ENCODE measurements at regions not wholly inside any gene's neighbourhood (a gene's known extent, or its start where the extent isn't known, plus 50 kb on each side); places are given as distances from the start of the nearest gene placed in this dataset.

GRCh38 chr6:169837529-169838250, 86.3 kb downstream of the ERMARD start:
- Histone ChIP-seq H3K4me2 (ENCODE audit: insufficient read depth, low read length) (no peak overlapping the region), H3K36me3 (ENCODE audit: insufficient read depth, low read length) (no peaks in the 10 kb centered on the region), H3K79me2 (ENCODE audit: insufficient read depth, low read length) (no peaks in the 10 kb centered on the region), H3K9ac (ENCODE audit: low read depth, low read length) (no peak overlapping the region), H3K4me3 (ENCODE audit: low read depth in 1 of 2, low read length in 2 of 2) (no peak overlapping the region), H3K4me1 (ENCODE audit: insufficient read depth, low read length) (peaks cover 3% of the 10 kb centered on the region), H2AFZ (ENCODE audit: low read depth, low read length) (no peak overlapping the region), H4K20me1 (ENCODE audit: insufficient read depth, low read length) (no peaks in the 10 kb centered on the region; the same call in 1 of the 2 replicates), H3K27ac (ENCODE audit: low read length) (no peak overlapping the region), H3K9me3 (ENCODE audit: insufficient read depth, low read length, severe bottlenecking) (no peaks in the 10 kb centered on the region), H3K27me3 (ENCODE audit: insufficient read depth, low read length, poor library complexity) (peaks cover 5% of the 10 kb centered on the region)
- ATAC-seq (ENCODE audit: insufficient read depth, low read depth) (no peak), DNase-seq (no peak)
- TF ChIP-seq CTCF (IDR thresholded peaks at IDR 0.05; ENCODE audit: borderline replicate concordance, extremely low read depth, low read length, poor library complexity, severe bottlenecking) (no peak), EZH2 (IDR thresholded peaks at IDR 0.05; ENCODE audit: borderline replicate concordance, low read depth, low read length, severe bottlenecking) (no peak)

GRCh38 chr6:169833258-169833794, 81.9 kb downstream of the ERMARD start:
- Histone ChIP-seq H3K27ac (ENCODE audit: low read length) (no peak overlapping the region), H3K9me3 (ENCODE audit: insufficient read depth, low read length, severe bottlenecking) (no peaks in the 10 kb centered on the region), H3K4me3 (ENCODE audit: low read depth in 1 of 2, low read length in 2 of 2) (no peak overlapping the region), H3K9ac (ENCODE audit: low read depth, low read length) (no peak overlapping the region), H2AFZ (ENCODE audit: low read depth, low read length) (no peak overlapping the region), H3K79me2 (ENCODE audit: insufficient read depth, low read length) (no peaks in the 10 kb centered on the region), H3K4me1 (ENCODE audit: insufficient read depth, low read length) (peaks cover 9% of the 10 kb centered on the region), H4K20me1 (ENCODE audit: insufficient read depth, low read length) (peaks cover 4% of the 10 kb centered on the region; the same call in 1 of the 2 replicates), H3K4me2 (ENCODE audit: insufficient read depth, low read length) (no peak overlapping the region), H3K27me3 (ENCODE audit: insufficient read depth, low read length, poor library complexity) (peaks cover 5% of the 10 kb centered on the region), H3K36me3 (ENCODE audit: insufficient read depth, low read length) (no peaks in the 10 kb centered on the region)
- TF ChIP-seq CTCF (IDR thresholded peaks at IDR 0.05; ENCODE audit: borderline replicate concordance, extremely low read depth, low read length, poor library complexity, severe bottlenecking) (no peak), EZH2 (IDR thresholded peaks at IDR 0.05; ENCODE audit: borderline replicate concordance, low read depth, low read length, severe bottlenecking) (no peak)
- DNase-seq (no peak), ATAC-seq (ENCODE audit: insufficient read depth, low read depth) (no peak)

DNA sequence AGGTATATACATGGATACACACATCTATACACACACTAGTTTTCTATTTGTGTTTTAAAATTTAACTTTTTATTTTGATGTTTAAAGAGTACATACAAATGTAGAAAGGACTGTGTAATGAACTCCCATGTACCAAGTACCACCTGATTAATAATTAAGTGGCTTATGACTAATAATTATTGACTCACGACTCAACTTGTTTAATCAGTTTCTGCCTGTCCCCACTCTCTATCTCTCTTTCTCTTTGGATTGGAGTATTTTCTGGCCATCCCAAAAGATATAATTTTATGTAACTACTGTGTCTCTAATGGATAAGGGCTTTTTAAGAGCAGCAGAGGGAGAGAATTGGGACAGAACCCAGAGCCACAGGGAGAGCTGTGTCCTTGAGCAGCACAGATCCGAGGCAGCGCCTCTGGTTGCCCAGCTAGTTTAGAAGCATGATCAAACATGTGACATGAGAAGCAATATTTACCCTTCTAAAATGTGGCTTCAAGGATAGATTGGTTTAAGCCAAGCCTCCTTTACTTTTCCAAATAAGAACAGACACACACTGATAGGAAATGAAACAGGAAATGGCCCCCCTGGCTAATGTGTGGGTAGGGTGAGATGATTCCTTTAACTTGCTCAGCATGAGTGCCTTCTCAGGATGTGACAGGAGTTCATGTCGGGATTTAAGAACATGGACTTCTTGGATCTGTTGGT, 81.0 kb downstream of the ERMARD start:
- Histone ChIP-seq H3K4me1 (ENCODE audit: insufficient read depth, low read length) (peaks cover 9% of the 10 kb centered on the region), H4K20me1 (ENCODE audit: insufficient read depth, low read length) (peaks cover 4% of the 10 kb centered on the region; the same call in 1 of the 2 replicates), H3K9ac (ENCODE audit: low read depth, low read length) (no peak overlapping the region), H3K27ac (ENCODE audit: low read length) (no peak overlapping the region), H3K4me3 (ENCODE audit: low read depth in 1 of 2, low read length in 2 of 2) (no peak overlapping the region), H3K9me3 (ENCODE audit: insufficient read depth, low read length, severe bottlenecking) (no peaks in the 10 kb centered on the region), H3K27me3 (ENCODE audit: insufficient read depth, low read length, poor library complexity) (peaks cover 5% of the 10 kb centered on the region), H3K4me2 (ENCODE audit: insufficient read depth, low read length) (no peak overlapping the region), H3K36me3 (ENCODE audit: insufficient read depth, low read length) (no peaks in the 10 kb centered on the region), H2AFZ (ENCODE audit: low read depth, low read length) (no peak overlapping the region), H3K79me2 (ENCODE audit: insufficient read depth, low read length) (no peaks in the 10 kb centered on the region)
- DNase-seq: no peak
- TF ChIP-seq CTCF (IDR thresholded peaks at IDR 0.05; ENCODE audit: borderline replicate concordance, extremely low read depth, low read length, poor library complexity, severe bottlenecking) (no peak), EZH2 (IDR thresholded peaks at IDR 0.05; ENCODE audit: borderline replicate concordance, low read depth, low read length, severe bottlenecking) (no peak)
- ATAC-seq (ENCODE audit: insufficient read depth, low read depth): no peak

Data from DND-41 (cell line).